PC-3 (cell line): ENCODE measurements at regions not wholly inside any gene's neighbourhood (a gene's known extent, or its start where the extent isn't known, plus 50 kb on each side); places are given as distances from the start of the nearest gene placed in this dataset.

ENCODE experiments used
- CTCF ChIP-seq: fragments of 300-600 bp; sonication (generic); conservative IDR thresholded peaks from 2 replicates; pipeline ENCODE4 v1.5.1; 2017; ENCODE audit warnings: antibody characterized with exemption, low read depth, mild to moderate bottlenecking, low read length
- EZH2 ChIP-seq: fragments of 300-600 bp; sonication (generic); IDR thresholded peaks from one replicate; pipeline ENCODE4 v1.6.1; 2017; ENCODE audit warnings: antibody characterized with exemption, mild to moderate bottlenecking, low read length; ENCODE audit not compliant: unreplicated experiment

GRCh38 chr10:56943221-56943755 is 582.2 kb upstream of the ZWINT start:
- no peak for TF ChIP-seq CTCF
- no peak for TF ChIP-seq EZH2
